ENCODE measurements at regions not wholly inside any gene's neighbourhood (a gene's known extent, or its start where the extent isn't known, plus 50 kb on each side); places are given as distances from the start of the nearest gene placed in this dataset.
"Not testable (repeated sequence)": the region's sequence is repeated elsewhere in the genome, so short reads cannot be mapped to it uniquely, and the experiment has no call there.

DNA sequence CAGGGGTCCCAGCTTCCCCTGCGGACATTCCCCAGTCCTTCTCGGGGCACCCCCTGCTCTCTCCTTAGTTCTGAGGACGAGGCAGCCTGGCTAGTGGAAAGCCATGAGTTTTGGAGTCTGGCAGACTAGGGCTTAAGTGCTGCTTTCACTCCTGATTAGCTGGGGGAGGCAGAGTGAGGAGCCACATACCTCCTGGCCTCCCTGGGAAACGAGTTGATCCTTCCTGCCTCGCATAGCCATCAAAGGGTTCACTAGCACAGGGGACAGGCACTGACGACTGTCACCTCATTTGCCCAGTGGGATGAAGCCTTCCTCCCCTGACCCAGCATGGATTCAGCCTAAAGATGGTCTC lies 402.5 kb downstream of the RPS24 start:
- no peak for DNase-seq (ENCODE audit: low read depth, low spot score)

DNA sequence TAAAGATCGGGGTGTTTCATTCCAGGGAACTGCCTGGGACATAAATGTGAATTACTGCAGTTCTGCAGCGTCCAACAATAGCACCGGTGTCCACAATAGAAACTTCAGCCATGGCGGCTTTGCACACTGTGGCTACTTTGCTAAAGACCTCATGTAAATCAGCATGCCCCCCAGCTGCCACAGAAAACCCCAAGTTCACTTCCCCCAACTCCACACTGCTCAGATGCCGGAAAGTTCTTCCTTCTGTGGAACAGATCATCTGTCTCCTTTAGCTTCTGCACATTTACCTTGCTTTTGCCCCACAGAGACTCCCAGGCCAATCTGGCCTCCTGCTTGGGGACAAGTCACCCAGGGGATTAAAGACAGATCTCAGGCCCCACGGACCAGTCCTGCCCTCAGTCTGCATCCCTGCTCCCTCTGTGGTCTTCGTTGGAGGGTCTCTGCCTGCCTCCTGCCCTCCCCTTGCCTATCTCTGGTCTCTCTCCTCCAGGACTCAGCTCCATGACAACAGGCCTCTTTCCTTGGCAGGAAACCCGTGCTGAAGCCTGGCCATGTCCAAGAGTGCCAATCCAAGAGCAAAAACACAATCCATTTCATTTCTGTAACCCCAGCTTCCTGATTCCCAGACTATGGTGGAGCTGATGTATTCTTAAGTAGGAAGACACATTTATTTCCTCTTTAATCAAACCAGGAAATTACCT lies 403.2 kb downstream of the RPS24 start:
- DNase-seq (ENCODE audit: low read depth, low spot score) = no peak

DNA sequence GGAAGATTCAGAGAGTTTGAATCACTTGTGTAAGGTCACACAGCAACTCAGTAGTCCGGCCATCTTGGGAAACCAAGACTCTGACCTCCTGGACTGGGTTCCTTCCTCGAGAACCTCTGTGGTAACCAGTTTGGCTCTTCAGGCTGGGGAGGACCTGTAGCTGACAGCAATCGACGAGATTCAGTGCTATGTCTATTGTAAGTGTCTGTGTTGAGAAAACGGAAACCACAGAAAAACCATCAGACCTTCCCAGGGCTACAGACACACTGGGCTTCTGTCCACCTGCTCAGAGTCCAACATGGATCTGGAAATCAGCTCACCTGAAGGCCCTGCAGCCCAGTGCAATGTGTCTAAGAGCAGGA lies 403.7 kb downstream of the RPS24 start:
- no peak for DNase-seq (ENCODE audit: low read depth, low spot score)

DNA sequence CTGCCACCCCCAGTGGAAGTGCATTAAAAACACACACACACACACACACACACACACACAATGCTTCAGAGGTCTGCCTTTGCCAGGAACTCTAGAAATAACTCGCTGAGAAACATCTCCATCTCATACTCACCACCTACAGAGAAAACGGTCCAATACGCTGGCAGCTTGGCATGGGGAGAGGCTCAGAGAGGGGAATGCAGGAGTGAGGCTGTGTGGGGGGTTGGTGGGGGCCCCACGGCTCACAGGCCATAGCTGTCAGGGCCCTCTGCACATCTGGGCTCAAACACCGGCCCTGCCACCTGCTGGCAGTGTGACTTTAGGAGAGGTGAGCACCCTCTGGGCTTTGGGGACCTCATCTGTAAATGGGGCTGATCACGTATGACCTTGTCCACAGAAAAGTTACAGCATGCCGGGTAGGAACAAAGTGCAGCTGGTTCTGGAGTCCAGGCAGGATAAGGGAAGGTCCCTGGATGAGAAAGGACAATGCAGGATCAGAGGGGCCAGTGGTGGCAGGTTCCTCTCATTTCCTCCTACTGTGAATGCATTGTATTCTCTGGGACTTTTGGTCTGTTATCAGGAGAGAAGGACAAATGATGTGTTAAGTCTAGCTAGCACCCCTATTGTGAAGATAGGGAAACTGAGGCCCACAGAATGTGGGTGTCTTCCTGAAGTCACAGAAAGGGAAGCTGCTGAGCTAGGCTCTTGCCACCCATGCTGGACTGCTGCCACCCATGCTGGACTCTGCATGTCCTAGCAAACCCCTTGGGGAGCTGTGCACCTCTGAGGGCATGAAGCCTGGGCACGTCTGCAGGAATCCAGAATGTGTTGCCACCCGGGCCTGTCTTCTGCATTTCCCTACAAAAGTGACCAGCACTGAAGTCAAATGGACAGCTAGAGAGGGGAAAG lies 404.6 kb downstream of the RPS24 start:
- no peak for DNase-seq (ENCODE audit: low read depth, low spot score)

DNA sequence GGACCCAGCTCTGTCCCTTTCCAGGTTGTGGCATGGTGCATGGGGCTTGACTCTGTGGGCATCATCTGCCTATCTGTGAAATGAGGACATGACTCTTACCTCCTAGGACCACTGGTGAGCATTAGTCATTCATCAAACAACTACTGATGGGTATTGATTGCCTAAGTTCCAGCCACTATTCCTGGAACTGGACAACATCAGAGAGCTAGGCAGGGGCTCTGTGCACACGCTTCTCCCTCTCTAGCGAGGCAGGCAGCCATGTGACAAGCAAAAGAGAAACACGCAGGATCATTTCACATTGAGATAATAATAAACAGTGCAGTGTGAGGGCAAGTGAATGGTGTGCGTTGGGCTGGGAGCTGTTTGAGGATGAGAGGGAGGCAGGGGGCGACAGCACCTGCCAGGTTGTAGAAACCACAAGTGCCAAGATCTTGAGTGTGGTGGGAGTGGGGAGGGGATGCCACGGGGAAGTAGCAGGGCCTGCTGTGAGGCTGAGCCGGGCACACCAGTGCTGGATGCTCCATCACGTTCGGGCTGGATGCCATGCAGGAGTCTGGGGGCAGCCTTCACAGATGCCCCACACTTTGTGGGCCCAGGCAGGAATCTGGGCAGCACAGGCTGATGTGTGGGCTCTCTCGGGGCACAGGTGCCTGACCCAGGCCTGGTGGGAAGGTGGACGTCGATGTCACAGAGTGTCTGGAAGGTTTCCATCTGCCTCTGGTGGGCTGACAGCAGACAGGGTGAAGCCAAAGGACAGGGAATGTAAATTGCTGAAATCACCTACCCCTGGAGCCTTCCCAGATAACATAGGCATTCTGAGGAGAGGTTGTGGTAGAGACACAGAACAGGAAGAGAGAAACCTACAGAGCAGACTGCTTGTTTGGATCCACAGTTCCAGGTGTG lies 405.5 kb downstream of the RPS24 start:
- no peak for DNase-seq (ENCODE audit: low read depth, low spot score)

DNA sequence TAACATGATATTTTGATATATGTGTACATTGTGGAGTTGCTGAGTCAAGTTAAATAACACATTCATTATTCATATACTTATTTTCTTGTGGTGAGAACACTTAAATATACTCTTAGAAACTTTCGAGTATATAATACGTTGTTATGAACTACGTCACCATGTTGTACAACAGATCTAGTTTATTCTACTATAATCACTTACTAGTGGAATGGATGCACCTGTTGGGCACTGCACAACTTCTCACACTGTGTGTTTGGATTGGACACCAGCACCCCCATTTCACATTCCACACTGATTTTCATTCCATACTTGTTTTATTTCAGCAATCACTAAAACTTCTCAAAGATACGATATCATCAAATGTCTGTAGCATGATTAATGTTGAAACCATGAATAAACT lies 407.3 kb downstream of the RPS24 start:
- DNase-seq (ENCODE audit: low read depth, low spot score) = no peak

DNA sequence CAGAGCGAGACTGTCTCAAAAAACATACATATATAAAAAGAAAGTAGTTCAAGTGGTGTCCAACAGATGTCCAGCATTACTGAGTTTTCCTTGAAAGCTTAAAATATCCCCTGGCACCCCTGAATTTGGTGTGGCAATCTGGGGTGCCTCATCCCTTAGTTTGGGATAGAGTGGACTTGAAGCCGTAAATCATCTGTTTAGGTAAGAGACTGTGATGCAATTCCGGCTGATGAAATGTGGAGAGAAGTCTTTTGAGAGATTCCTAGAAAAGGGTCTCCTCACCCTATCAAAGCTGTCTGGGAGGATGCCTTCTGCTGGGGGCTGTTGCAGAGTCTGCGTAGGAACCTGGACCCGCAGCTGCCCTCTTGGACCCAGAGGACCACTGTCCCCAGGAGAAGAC lies 408.0 kb downstream of the RPS24 start:
- DNase-seq (ENCODE audit: low read depth, low spot score) = no peak

DNA sequence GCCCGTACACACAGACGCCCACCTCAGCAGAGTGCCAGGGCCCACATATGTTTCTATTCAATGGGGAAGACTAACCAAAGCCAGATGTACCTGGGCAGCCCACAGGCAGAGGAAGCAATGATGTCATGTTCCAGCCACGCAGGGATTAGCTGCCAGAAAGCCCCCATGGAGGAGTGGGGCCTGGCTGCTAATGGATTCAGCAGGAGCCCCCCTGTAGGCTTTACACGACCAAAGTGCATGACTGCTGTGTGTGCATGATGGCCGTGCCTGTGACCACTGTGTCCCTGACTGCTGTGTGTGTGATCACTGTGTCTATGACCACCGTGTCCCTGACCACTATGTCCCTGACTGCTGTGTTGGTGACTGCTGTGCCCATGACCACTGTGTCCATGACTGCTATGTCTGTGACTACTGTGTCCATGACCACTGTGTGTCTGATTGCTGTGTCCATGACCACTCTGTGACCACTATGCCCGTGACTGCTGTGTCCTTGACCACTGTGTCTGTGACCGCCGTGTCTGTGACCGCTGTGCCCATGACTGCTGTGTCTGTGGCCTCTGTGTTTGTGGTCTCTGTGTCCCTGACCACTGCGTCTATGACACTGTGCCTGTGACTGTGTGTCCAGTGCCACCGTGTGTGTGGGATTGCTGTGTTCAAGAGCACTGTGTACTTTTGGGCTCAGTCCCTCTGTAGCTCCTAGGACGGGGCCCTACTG lies 409.3 kb downstream of the RPS24 start:
- no peak for DNase-seq (ENCODE audit: low read depth, low spot score)

DNA sequence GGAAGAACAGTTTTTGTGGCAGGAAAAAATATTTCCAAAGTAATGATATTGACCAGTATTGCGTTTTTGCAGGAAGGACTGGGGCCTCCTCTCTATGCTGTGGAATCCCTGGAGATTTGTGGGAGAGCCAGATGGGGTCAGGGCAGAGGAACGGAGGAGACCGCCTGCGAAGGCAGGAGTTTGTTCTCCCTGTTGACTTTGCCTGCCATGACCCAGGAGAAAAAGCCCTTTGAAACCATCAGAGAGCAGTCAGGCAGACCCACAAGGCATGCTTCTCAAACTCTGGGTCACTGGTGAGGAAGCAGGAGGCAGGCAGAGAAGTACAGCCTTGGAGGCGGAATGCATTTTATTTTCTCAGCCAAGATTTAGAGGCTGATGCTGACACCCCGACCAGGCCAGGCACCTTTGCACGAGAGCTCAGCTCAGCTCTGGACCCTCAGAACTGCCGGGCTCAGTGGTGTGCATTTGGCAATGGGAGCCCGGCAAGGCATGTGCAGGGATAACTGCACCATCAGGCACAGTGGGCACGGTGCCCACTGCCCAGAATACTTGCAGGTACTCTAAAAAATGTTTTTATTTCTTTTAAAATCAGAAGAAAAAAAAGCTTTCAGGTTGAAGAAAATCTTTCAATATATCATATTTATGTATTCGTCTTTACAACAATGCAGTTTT lies 410.4 kb downstream of the RPS24 start:
- no peak for DNase-seq (ENCODE audit: low read depth, low spot score)

DNA sequence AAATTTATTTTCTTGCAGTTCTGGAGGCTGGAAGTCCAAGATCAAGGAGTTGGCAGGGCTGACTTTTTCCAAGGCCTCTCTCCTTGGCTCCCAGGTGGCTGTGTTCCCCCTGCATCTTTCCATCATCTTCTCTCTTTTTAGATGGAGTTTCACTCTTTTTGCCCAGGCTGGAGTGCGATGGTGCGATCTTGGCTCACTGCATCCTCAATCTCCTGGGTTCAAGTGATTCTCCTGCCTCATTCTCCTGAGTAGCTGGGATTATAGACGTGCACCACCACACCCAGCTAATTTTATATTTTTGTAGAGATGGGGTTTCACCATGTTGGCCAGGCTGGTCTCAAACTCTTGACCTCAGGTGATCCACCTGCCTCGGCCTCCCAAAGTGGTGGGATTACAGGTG lies 411.1 kb downstream of the RPS24 start:
- not testable (repeated sequence) for DNase-seq (ENCODE audit: low read depth, low spot score)

DNA sequence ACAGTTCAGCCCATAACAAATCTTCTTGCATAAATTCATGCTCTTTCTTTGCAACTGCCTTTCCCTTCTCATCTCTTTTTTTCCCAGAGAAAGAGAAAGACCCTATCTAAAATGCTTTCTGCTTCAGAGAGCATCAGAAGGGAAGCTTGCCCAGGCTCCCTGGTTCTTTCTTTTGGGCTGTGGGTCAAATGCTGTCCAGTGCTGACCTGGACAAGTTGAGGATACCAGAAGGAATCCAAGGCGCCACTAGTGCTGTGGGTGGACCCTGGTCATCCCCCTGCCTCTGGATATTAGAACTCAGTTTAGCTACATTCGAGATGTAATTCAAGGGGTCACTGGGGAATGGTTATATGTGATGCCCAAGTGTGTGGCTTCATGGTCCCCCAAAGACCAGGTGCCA lies 411.6 kb downstream of the RPS24 start:
- DNase-seq (ENCODE audit: low read depth, low spot score) = no peak

DNA sequence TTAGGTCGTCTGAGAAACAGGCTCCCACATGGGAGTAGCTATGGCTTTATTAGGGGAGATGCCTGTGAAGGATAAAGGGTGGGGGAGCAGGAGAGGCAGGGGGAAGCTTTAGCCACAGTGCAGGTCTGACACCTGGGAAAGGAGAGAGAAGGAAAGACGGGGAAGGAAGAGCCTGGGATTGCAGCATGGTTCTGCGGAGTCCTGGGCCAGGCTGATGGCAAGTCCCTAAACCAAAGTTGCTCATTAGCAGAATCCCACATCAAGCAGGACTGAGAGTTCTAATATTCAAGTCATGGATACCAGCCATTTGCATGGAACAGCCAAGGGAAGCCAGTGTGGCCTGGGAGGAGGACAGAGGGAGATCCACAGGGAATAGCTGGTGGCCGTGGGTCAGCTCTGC lies 414.8 kb downstream of the RPS24 start:
- no peak for DNase-seq (ENCODE audit: low read depth, low spot score)

DNA sequence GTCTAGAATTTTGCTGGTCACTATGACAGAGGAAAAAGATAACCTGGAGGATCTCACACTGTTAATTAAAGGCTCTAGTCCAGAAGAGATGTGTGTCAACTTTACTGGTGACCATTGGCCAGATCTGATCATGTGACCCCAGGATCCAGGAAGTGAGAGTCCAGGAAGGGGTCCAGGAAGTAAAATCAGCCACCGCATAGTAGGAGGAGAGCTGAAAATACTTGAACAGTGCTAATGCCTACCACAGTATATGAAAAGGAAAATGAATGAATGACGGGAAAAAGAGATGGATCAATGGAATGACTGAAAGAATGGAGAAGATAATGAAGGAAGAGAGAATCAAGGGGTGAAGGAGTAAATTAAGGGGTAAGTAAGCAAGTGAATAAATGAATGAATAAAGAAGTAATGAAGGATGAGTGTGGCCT lies 415.3 kb downstream of the RPS24 start:
- no peak for DNase-seq (ENCODE audit: low read depth, low spot score)

DNA sequence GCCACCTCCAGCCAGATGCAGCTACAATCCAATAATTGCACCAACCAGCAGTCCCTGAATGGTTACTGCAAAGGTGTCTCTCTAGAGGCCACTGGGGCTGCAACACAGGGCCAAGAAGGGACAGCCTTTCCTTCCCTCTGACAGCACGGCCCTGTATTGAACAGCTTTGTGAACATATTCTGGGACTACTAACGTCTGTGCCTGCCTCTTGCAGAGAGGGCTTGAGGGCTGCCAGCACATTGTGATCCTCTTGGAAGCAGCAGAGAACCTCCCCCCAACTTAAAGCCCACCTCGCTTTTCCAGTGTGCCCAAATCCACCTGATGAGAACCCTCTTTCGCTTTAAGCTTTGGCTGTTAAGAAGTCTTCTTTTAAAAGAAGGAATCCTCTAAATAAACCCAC lies 415.9 kb downstream of the RPS24 start:
- no peak for DNase-seq (ENCODE audit: low read depth, low spot score)

DNA sequence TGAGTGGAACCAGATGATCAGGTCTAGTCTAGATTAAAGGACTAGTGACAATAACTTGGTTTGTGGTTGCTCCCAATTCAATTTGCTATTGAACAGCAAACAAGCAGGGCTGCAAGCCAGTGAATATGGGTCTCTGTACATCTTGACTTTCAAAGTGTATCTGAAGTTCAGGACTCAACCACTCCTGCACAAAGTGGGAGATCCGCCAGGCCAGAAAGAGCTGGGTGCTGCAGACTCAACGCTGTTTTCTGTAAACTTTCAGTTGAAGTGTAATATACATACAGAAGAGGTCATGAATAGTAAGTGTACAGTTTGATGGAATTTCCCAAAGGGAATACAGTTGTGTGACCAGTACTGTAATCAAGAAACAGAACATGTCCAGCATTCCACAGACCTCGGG lies 416.6 kb downstream of the RPS24 start:
- no peak for DNase-seq (ENCODE audit: low read depth, low spot score)

DNA sequence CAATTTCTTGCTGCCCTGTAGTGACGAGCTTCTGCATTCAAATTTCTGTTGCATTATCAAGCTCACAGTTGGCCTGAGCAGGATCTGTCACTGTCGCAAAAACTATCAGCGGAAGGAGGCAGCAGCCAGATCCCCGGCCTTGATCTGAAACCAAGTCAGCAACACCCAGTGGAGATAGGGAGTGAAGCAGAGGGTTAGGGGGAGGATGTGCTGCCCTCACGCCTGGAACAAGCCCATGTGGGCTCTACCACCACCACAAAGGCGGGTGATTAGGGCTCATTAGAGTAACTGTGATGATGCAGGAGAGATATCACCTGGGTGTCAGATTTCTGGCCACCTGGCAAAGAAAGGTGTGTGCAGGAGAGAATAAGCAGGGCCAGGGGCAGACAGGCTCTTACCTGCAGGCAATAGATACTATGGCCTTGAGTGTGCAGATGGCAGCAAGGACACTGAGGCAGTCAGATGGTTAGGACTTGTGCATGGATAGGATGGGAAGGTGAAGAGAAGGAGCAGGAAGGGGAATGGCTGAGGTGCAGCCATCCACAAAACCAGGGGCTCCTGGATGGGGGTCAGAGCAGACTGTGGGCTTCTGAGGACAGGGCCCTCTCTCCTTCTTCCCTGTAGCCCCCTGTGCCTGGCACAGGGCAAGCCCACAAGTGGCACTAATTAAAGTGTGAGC lies 417.3 kb downstream of the RPS24 start:
- DNase-seq (ENCODE audit: low read depth, low spot score) = no peak

DNA sequence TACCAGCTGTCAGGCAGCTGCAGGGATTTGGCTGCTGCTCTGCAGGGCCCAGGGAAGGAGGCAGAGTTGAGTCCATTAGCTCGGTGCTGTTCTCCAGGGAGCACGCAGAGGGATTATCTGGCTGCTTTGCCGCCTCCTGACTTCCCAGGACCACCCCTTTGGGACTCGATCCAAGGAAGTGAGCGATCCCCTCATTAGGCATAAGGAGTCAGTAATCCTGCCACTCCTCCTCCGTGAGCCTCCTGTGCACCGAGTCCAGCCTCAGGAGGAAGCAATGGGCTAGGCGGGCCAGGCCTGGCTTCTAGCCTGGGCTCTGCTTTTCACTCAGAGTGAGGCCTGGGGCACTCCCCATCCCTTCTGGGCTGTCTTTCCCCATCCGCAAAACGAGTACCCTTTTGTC lies 417.9 kb downstream of the RPS24 start:
- no peak for DNase-seq (ENCODE audit: low read depth, low spot score)

DNA sequence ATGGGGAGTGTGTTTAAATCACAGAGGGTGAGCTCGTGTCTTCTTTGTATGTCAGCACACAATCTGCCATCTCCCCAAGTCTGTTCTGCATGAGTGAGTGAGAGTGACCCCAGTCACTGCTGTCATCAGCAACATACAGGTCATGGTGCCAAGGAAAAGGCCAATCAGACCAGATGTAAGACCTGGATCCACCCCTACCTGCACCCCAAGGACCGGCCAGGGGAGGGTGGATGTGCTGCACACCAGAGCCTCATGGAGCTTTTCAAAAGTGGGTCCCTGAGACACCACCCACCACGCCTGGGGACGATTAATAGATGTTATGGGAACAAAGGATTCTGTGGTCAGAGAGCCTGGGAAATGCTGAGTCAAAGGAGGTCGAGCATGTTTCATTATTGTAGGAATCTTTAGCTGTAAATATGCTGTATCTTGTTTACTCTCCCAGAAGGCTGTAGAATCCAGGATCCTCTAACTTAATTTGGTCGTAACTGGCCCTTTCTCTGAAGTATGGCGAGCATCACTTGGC lies 420.5 kb downstream of the RPS24 start:
- no peak for DNase-seq (ENCODE audit: low read depth, low spot score)

DNA sequence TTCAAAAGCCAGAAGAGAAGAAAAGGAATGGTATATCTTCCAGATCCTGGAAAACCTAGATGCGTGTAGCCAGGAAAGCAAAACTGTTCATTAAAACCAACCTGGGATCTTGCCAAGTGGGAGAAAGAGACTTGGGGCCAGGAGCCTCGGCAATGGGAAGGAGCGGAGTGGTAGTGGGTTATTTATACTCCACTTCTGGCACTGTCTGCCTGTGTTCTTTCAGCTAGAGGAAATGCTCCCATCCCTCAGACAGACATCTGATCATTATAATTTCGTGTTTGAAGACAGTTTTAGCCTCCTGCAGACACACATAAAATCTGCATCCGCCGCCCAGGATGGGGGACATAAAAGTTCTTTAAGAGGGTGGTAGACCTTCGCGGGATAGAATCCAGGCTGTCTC lies 421.6 kb downstream of the RPS24 start:
- DNase-seq (ENCODE audit: low read depth, low spot score) = no peak

DNA sequence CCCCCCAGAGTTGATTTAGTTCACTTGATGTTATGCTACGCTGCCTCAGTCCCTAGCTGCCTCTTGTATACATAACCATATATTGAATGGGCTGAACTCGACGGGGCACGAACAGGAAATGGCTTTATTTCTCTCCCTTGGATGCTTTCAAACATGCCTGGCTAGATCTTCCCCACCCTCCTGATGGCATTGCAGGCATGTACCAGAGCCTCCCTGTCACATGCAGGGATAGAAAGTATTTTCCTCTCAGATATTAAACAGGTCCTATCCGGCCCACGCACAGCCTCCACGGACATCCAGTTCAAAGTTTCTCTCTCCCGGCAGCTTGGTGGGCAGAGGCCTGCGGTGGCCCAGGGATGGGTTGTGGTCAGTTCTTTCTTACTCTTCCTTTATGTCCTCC lies 422.1 kb downstream of the RPS24 start:
- DNase-seq (ENCODE audit: low read depth, low spot score) = no peak

All from brain pericyte (primary cell).